IMR-90 (cell line): ENCODE measurements at regions not wholly inside any gene's neighbourhood (a gene's known extent, or its start where the extent isn't known, plus 50 kb on each side); places are given as distances from the start of the nearest gene placed in this dataset.

Experiments used
- ATAC-seq: fragments of 200-7000 bp; cut with Tn5 transposase; 2 replicates; pipeline ENCODE4 v1.9.1; 2020; ENCODE audit warnings: low read depth, mild to moderate bottlenecking, moderate library complexity
- BruUV-seq: library from RNA; stranded (reverse); fragments of 400-500 nt; replicated peaks from 2 replicates; lab custom pipeline; 2021; lab: Mats Ljungman, UMichigan
- CTCF ChIA-PET: fragments of 300-600 bp; formaldehyde crosslinking; extraction: SDS; loops from one replicate; lab custom pipeline; 2021; ENCODE audit warnings: antibody characterized with exemption; lab: Yijun Ruan, JAX
- POLR2A ChIA-PET: fragments of 300-600 bp; sonication (Branson Sonifier 250); formaldehyde crosslinking; loops from one replicate; lab custom pipeline; 2022; ENCODE audit warnings: antibody characterized with exemption; ENCODE audit not compliant: unreplicated experiment; lab: Charles Lee
- DNase-seq: peaks from one replicate; pipeline ENCODE4 v3.0.0; 2013
- H2AFZ ChIP-seq: replicated peaks from 2 replicates; pipeline ENCODE3; 2013; ENCODE audit warnings: low read length, mild to moderate bottlenecking; ENCODE audit not compliant: poor library complexity
- H2AK5ac ChIP-seq: 2 replicates; pipeline ENCODE4 v1.6.1; 2013; ENCODE audit warnings: low read depth, low read length, inconsistent platforms
- H2AK9ac ChIP-seq: replicated peaks from 2 replicates; pipeline ENCODE3; 2013; ENCODE audit warnings: mild to moderate bottlenecking, low read depth, low read length, moderate library complexity; ENCODE audit not compliant: poor library complexity
- H2BK120ac ChIP-seq: 2 replicates; pipeline ENCODE4 v1.6.1; 2013; ENCODE audit warnings: low read depth, low read length, inconsistent platforms
- H2BK15ac ChIP-seq: 3 replicates; pipeline ENCODE4 v1.6.1; 2013; ENCODE audit warnings: low read depth, low read length, inconsistent platforms
- H2BK20ac ChIP-seq: 2 replicates; pipeline ENCODE4 v1.6.1; 2013; ENCODE audit warnings: low read depth, mild to moderate bottlenecking, inconsistent platforms, low read length, moderate library complexity
- H2BK5ac ChIP-seq: 2 replicates; pipeline ENCODE4 v1.6.1; 2013; ENCODE audit warnings: mild to moderate bottlenecking, low read depth, low read length, inconsistent platforms; ENCODE audit not compliant: poor library complexity, severe bottlenecking
- H3K14ac ChIP-seq: replicated peaks from 2 replicates; pipeline ENCODE4 v1.6.1; 2013; ENCODE audit warnings: low read depth, low read length, inconsistent platforms
- H3K18ac ChIP-seq: 2 replicates; pipeline ENCODE4 v1.6.1; 2013; ENCODE audit warnings: low read depth, low read length, control low read depth
- H3K23ac ChIP-seq: 2 replicates; pipeline ENCODE4 v1.6.1; 2013; ENCODE audit warnings: low read depth, low read length, inconsistent platforms
- H3K27ac ChIP-seq: 2 replicates; pipeline ENCODE4 v1.5.1; 2013; ENCODE audit warnings: mild to moderate bottlenecking, control low read depth, low read length; ENCODE audit not compliant: insufficient read depth
- H3K27me3 ChIP-seq: 2 replicates; pipeline ENCODE4 v1.6.1; 2013; ENCODE audit warnings: low read length; ENCODE audit not compliant: control insufficient read depth, insufficient read depth
- H3K36me3 ChIP-seq: 2 replicates; pipeline ENCODE4 v1.6.1; 2013; ENCODE audit warnings: low read length, mixed read lengths; ENCODE audit not compliant: control insufficient read depth, insufficient read depth
- H3K4ac ChIP-seq: 2 replicates; pipeline ENCODE4 v1.6.1; 2013; ENCODE audit warnings: low read depth, low read length, inconsistent platforms
- H3K4me1 ChIP-seq: 2 replicates; pipeline ENCODE4 v1.6.1; 2013; ENCODE audit warnings: low read length, mixed read lengths; ENCODE audit not compliant: control insufficient read depth, insufficient read depth
- H3K4me2 ChIP-seq: 2 replicates; pipeline ENCODE4 v1.6.1; 2013; ENCODE audit warnings: low read depth, mild to moderate bottlenecking, control low read depth, low read length, moderate library complexity
- H3K4me3 ChIP-seq: 2 replicates; pipeline ENCODE4 v1.5.1; 2013; ENCODE audit warnings: low read depth, mild to moderate bottlenecking, control low read depth, low read length, moderate library complexity; ENCODE audit not compliant: insufficient read depth
- H3K56ac ChIP-seq: 2 replicates; pipeline ENCODE4 v1.6.1; 2013; ENCODE audit warnings: low read length, inconsistent platforms; ENCODE audit not compliant: insufficient read depth; ENCODE audit errors: extremely low read depth
- H3K79me1 ChIP-seq, 2 experiments: 2 replicates each; pipeline ENCODE4 v1.6.1; 2013; ENCODE audit warnings: low read length in 2 of 2, inconsistent platforms in 1 of 2, low read depth in 1 of 2
- H3K9ac ChIP-seq: 2 replicates; pipeline ENCODE4 v1.6.1; 2013; ENCODE audit warnings: low read depth, low read length, control low read depth
- H3K9me1 ChIP-seq: 2 replicates; pipeline ENCODE4 v1.6.1; 2013; ENCODE audit warnings: low read length, inconsistent platforms; ENCODE audit not compliant: insufficient read depth
- H3K9me3 ChIP-seq: 2 replicates; pipeline ENCODE4 v1.6.1; 2013; ENCODE audit warnings: low read length; ENCODE audit not compliant: control insufficient read depth, insufficient read depth
- H4K20me1 ChIP-seq: 2 replicates; pipeline ENCODE4 v1.6.1; 2013; ENCODE audit warnings: low read length, inconsistent platforms; ENCODE audit not compliant: insufficient read depth
- H4K5ac ChIP-seq: 2 replicates; pipeline ENCODE4 v1.6.1; 2013; ENCODE audit warnings: mild to moderate bottlenecking, low read depth, low read length, control low read depth
- H4K8ac ChIP-seq, 2 experiments: 2 replicates each; pipeline ENCODE4 v1.6.1; 2013; ENCODE audit warnings: low read depth in 2 of 2, low read length in 2 of 2, control low read depth in 1 of 2, inconsistent platforms in 1 of 2
- H4K91ac ChIP-seq: 2 replicates; pipeline ENCODE4 v1.6.1; 2013; ENCODE audit warnings: low read depth, low read length, inconsistent platforms; ENCODE audit not compliant: insufficient read depth
- BHLHE40 ChIP-seq: fragments of 150-350 bp; IDR thresholded peaks from 2 replicates; pipeline ENCODE4 v1.6.1; 2016; ENCODE audit warnings: mild to moderate bottlenecking, low read depth, low read length
- CEBPB ChIP-seq: IDR thresholded peaks from 2 replicates; pipeline ENCODE4 v1.6.1; 2012; ENCODE audit warnings: low read depth, low read length, improper control_type of control experiment
- CTCF ChIP-seq: conservative IDR thresholded peaks from 2 replicates; pipeline ENCODE4 v1.5.1; 2012; ENCODE audit warnings: mild to moderate bottlenecking, low read depth, low read length, improper control_type of control experiment
- ELK1 ChIP-seq: fragments of 150-350 bp; IDR thresholded peaks from 2 replicates; pipeline ENCODE4 v1.6.1; 2016; ENCODE audit warnings: low read depth, mild to moderate bottlenecking, low read length, moderate library complexity, borderline replicate concordance
- FOS ChIP-seq: fragments of 150-350 bp; IDR thresholded peaks from 2 replicates; pipeline ENCODE4 v1.6.1; 2016; ENCODE audit warnings: low read depth, low read length
- MAFK ChIP-seq: IDR thresholded peaks from 2 replicates; pipeline ENCODE4 v1.6.1; 2012; ENCODE audit warnings: low read depth, low read length, improper control_type of control experiment
- MXI1 ChIP-seq: IDR thresholded peaks from 2 replicates; pipeline ENCODE4 v1.6.1; 2012; ENCODE audit warnings: low read depth, mild to moderate bottlenecking, low read length, moderate library complexity, borderline replicate concordance
- POLR2A ChIP-seq: IDR thresholded peaks from 2 replicates; pipeline ENCODE4 v1.6.1; 2012; ENCODE audit warnings: mild to moderate bottlenecking, low read depth, low read length
- RAD21 ChIP-seq: IDR thresholded peaks from 2 replicates; pipeline ENCODE4 v1.6.1; 2012; ENCODE audit warnings: low read length, improper control_type of control experiment
- RFX5 ChIP-seq: IDR thresholded peaks from 2 replicates; pipeline ENCODE4 v1.8.0; 2012; ENCODE audit warnings: low read depth, mild to moderate bottlenecking, low read length, moderate library complexity
- SMC3 ChIP-seq: fragments of 150-350 bp; IDR thresholded peaks from 2 replicates; pipeline ENCODE4 v1.6.1; 2016; ENCODE audit warnings: low read depth, mild to moderate bottlenecking, antibody characterized with exemption, low read length, moderate library complexity
- USF2 ChIP-seq: fragments of 150-350 bp; IDR thresholded peaks from 2 replicates; pipeline ENCODE4 v1.6.1; 2017; ENCODE audit warnings: mild to moderate bottlenecking, antibody characterized with exemption, low read length, low read depth
- dilution Hi-C: fragments of 300-500 bp; cut with HindIII; formaldehyde crosslinking; loops from one replicate; pipeline ENCODE4 v1.14.3; 2018; ENCODE audit warnings: low sequenced_read_pairs; ENCODE audit not compliant: unreplicated experiment
- in situ Hi-C: fragments of 300-500 bp; cut with MboI; formaldehyde crosslinking; loops from 3 replicates; pipeline ENCODE4 v1.14.3; 2019; ENCODE audit warnings: low sequenced_read_pairs, inconsistent platforms, mixed read lengths
- intact Hi-C: fragments of 100-400 bp; cut with micrococcal nuclease; formaldehyde crosslinking; loops from 2 replicates; pipeline ENCODE4 v1.10.0; 2022

- no peaks in the 10 kb centered on the region for H3K36me3 ChIP-seq
- no peak overlapping the region for H3K4me2 ChIP-seq
- ChIA-PET POLR2A (no interaction called here), CTCF (interaction anchor here (1.0 kb wide), 1 partner anchor 13 kb away, joined by 3 read pairs; no protein-coding TSS in a partner anchor)
- no peaks in the 10 kb centered on the region for H3K9me3 ChIP-seq
- dilution Hi-C loops, result no loop called here
- H3K9ac ChIP-seq, result no peak overlapping the region
- no peak overlapping the region for H2BK120ac ChIP-seq
- TF ChIP-seq CTCF (no peak), CEBPB (no peak), RAD21 (no peak), MXI1 (no peak), RFX5 (no peak), FOS (no peak), ELK1 (no peak), POLR2A (no peak), BHLHE40 (no peak), USF2 (no peak), MAFK (no peak), SMC3 (no peak)
- H2AK5ac ChIP-seq, result no peak overlapping the region
- no peak overlapping the region for H2BK5ac ChIP-seq
- no TSS peak for BruUV-seq
- H4K20me1 ChIP-seq, result no peaks in the 10 kb centered on the region
- no peaks in the 10 kb centered on the region for H3K79me1 ChIP-seq
- H3K4me3 ChIP-seq, result no peak overlapping the region
- H4K5ac ChIP-seq, result no peak overlapping the region
- H3K23ac ChIP-seq, result no peak overlapping the region
- no peak overlapping the region for H3K4ac ChIP-seq
- H3K18ac ChIP-seq, result no peak overlapping the region
- no peak overlapping the region for H3K27ac ChIP-seq
- H4K8ac ChIP-seq, result no peak overlapping the region
- no peak overlapping the region for H3K14ac ChIP-seq
- H2AK9ac ChIP-seq, result no peak overlapping the region
- ATAC-seq (no peak), DNase-seq (no peak)
- H4K91ac ChIP-seq, result no peak overlapping the region
- H2BK20ac ChIP-seq, result no peak overlapping the region
- no peak overlapping the region for H2BK15ac ChIP-seq
- H2AFZ ChIP-seq, result no peak overlapping the region
- no peaks in the 10 kb centered on the region for H3K27me3 ChIP-seq
- intact Hi-C loops, result no loop called here
- H3K4me1 ChIP-seq, result peaks cover 2% of the 10 kb centered on the region; the same call in 1 of the 2 replicates
- no peaks in the 10 kb centered on the region for H3K9me1 ChIP-seq
- H3K56ac ChIP-seq, result no peak overlapping the region
- in situ Hi-C loops, result no loop called here
These were observed 716.1 kb upstream of the CXADR start for GRCh38 chr21:16796776-16797175.
